HS-27A (cell line): ENCODE measurements at regions not wholly inside any gene's neighbourhood (a gene's known extent, or its start where the extent isn't known, plus 50 kb on each side); places are given as distances from the start of the nearest gene placed in this dataset.
A peak's percentile ranks its signal among the peaks of the same experiment; 100 is the strongest.

Experiments used
- DNase-seq: peaks from one replicate; pipeline ENCODE4 v3.0.0-alpha.2; 2012; ENCODE audit warnings: low read depth, missing footprints

DNA sequence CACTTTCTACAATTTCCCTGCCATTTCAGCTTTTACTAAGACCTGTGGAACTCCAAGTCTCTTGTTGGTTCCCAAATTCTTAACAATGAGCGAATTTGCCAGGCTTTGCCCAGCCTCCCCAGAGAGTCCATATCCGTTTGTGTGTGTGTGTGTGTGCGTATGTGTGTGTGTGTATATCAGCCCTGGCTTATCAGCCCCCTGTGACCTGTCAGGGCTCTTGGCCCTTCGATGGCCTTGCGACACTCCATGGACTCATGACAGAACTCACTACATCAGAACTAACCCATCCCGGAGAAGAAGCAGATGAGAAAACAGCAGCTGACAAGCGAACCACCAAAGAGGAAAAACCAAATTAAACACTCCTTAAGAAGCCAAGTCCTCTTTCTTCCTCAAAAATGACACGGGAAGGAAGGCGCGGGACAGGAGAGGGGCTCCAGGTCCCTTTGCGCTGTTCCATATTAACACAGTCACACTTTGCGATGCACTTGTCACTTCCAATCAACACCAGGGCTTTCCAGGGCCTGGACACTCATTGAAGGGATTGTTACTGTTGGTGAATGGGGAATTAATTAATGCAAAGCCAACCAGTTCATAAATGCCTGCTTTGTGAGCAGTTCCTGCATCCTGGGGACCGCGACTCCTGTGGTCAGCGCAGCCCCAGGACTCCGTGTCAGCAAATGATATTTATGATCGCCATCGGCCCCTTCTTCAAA is 524.0 kb downstream of the CD83 start:
- no peak for DNase-seq

GRCh38 chr6:14642136-14642505 is 524.5 kb downstream of the CD83 start:
- no peak for DNase-seq

DNA sequence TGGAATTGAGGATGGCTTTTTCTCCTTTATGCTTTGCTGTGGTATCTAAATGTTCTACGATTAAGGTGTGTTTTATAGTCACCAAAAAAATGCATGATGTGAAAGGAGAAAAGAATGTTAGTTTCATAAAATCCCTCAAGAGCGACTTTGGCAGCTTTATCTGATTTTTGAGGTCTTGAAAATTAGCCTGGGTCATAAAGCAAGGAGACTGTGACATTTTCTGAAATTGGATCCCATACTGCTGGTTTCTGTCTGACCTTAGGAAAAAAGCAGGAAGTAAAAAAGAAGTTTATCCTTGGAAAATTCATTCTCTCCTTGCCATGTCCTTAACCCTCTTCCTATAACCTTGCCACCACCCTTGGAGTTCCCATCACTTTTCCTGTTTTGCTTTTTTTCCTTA is 525.3 kb downstream of the CD83 start:
- DNase-seq: no peak

- DNase-seq: no peak
These were observed 526.8 kb downstream of the CD83 start for GRCh38 chr6:14644381-14644780.

- DNase-seq: no peak
These were observed 527.6 kb downstream of the CD83 start for GRCh38 chr6:14645221-14645620.

- no peak for DNase-seq
These were observed 528.3 kb downstream of the CD83 start for GRCh38 chr6:14645841-14646240.

- DNase-seq: no peak
These were observed 528.8 kb downstream of the CD83 start for GRCh38 chr6:14646371-14646770.

DNA sequence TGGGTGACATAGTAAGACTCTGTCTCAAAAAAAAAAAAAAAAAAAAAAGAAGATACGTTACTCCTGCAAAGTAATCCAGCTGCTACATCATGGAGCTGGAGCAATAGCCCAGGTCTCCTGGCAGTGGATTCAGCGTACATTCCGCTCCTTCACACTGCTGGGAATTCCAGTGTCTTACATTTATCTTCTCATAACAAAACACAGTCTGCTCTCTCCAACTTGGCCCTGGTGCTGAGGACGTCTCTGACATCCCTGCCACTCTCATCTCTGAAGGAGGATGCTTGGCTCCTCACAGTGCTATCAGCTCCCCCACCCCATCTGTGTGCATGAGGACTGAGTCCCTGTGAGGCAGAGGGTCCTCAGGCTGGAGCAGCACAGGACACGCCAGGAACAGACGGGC is 529.8 kb downstream of the CD83 start:
- no peak for DNase-seq

DNA sequence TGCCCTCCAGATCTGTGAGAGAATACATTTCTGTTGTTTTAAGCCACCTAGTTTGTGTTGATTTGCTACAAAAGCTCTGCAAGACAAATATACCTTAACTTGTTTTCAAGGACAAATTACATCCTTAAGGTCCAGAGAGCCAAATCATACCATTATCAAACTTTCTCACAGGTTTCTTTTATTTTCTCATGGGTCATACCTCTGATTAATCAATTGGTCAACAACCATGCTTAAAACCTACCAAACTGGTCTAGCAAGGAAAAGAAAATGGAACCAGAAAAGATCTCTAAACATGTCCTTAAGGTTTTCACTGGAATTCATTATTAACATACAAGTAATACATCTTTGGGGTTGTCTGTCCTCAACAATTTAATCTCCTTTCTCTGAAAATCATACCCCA is 535.0 kb downstream of the CD83 start:
- DNase-seq: no peak

DNA sequence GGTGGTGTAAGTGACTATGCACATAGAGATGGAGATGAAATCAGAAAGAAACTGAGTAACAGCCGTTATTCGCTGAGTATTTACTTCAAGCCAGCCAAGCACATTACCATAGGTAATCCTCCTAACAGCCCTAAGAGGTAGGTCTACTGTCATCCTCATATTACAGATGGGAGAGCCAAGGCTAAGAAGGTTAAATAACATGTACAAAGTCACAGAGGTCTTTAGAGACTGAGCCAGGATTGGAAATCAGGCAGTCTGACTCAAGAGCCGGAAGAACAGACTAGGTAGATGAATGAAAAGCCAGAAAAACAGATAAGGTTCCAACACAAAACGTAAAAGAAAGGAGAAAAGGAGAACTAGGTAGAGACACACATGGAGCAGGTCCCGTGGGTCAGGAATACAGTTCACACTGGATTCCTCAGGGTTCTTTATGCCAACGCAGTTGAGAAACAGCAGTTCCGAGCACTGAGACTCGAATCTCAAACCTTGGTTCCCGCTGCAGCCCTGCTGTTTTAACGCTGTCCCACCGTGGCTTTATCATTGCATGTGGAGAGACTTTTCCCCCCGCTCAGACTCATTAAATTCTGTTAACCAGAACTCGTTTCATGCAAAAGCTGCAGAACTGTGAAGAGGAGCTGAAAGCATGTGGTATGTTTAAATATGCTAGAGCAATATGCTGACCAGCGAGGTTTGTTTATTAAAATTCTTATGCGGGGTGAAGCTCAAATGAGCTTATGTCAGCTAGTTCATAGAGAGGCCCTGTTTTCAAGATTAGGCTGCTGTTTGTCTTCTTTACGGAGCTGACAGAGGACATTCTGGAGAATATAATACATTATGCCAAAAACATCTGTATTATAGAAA is 537.9 kb downstream of the CD83 start:
- no peak for DNase-seq

- DNase-seq: no peak
These were observed 538.5 kb downstream of the CD83 start for GRCh38 chr6:14656078-14656521.

DNA sequence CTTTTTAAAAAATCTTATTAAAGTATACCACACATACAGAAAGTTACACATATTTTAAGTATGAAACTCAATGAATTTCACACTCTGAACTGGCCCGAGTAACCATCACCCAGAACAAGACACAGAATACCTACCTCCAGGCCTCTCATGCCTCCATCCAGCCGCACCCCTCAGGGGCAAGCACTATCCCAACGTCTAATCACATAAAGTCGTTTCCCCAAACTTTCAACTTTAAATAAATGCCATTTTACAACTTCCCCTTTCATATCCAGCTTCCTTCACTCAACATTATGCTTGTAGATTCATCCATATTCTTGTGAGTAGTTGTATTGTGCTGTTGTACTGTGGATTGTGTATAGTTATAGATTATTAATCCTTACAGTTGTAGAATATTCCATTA is 539.1 kb downstream of the CD83 start:
- no peak for DNase-seq

- no peak for DNase-seq
These were observed 540.5 kb downstream of the CD83 start for GRCh38 chr6:14658030-14658429.

- DNase-seq: no peak
These were observed 541.5 kb downstream of the CD83 start for GRCh38 chr6:14658886-14659561.

GRCh38 chr6:14659841-14660240 is 542.3 kb downstream of the CD83 start:
- no peak for DNase-seq

GRCh38 chr6:14660806-14661579 is 543.4 kb downstream of the CD83 start:
- DNase-seq: no peak

DNA sequence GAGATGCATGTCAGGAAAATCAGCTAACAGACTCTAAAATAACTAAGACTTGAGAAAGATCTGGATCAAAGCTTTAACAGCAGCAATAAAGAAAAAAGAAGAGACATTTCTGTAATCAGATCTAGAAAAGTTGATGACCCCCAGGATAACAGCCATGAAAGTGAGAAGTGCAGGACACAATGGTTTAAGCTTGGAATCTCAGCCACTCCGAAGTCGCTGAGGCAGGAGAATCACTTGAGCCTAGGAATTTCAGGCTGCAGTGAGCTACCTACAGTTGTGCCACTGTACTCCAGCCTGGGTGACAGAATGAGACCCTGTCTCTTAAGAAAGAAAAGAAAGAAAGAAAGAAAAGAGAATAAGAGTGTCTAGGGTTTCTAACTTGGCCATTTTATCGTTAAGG is 544.1 kb downstream of the CD83 start:
- no peak for DNase-seq

- DNase-seq: no peak
These were observed 546.6 kb downstream of the CD83 start for GRCh38 chr6:14664112-14664601.

DNA sequence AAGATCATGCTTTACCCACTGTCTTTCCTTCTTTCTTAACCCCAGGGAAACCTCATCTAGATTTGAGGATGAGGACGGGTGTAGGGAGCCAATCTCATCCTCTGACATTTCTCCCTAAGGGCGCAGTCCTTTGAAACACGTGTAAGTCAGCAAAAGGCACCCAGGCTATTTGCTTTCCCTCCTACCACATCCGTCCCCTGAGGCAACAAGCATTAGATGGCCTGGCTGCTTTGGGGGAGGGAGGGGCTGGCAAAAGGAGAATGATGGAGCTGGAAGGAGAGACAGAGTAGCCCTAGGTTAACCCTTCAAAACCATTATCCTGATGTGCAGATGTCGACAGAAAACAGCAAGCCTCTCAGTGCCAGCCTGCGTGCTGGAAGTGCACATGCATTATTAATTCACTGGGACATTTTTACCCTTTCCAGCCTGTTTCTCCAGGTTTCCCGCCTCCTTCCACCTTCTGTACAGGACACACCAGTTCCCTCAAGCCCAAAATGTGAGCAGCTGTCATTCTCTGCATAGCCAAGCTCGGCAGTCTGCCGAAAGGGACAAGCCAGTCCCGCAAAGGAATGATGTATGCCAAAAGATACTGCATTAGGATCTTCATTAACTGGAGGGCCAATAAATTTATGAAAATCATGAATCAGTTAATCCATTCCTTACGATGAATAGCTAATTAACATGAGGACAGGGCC is 547.2 kb downstream of the CD83 start:
- no peak for DNase-seq

GRCh38 chr6:14665827-14666724 is 548.5 kb downstream of the CD83 start:
- DNase-seq: peak; percentile 69
